ENCODE measurements at regions not wholly inside any gene's neighbourhood (a gene's known extent, or its start where the extent isn't known, plus 50 kb on each side); places are given as distances from the start of the nearest gene placed in this dataset.

DNA sequence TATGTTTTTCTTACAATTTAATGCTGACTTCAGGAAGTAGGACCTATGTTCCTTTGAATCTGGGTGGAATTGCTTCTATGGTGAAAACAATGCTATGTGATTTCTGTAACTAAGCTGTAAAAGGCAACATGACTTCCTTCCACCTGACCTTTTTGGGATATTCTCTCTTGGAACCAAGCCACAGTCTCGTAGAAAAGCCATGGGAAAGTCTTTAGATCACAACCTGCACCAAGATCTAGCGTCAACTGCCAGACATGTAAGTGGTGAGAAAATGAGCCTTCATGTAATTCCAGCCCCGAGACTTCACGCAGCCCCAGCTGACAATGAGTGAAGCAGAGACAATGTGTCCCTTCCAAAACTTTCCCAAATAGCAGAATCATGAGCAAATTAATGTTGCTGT lies 297.0 kb upstream of the DCAF8L1 start:
- TF ChIP-seq POLR2A (IDR thresholded peaks at IDR 0.05) (no peak), POLR2AphosphoS5 (IDR thresholded peaks at IDR 0.05) (no peak), EP300 (IDR thresholded peaks at IDR 0.05) (no peak)
- TF ChIP-seq, protein P1, sequence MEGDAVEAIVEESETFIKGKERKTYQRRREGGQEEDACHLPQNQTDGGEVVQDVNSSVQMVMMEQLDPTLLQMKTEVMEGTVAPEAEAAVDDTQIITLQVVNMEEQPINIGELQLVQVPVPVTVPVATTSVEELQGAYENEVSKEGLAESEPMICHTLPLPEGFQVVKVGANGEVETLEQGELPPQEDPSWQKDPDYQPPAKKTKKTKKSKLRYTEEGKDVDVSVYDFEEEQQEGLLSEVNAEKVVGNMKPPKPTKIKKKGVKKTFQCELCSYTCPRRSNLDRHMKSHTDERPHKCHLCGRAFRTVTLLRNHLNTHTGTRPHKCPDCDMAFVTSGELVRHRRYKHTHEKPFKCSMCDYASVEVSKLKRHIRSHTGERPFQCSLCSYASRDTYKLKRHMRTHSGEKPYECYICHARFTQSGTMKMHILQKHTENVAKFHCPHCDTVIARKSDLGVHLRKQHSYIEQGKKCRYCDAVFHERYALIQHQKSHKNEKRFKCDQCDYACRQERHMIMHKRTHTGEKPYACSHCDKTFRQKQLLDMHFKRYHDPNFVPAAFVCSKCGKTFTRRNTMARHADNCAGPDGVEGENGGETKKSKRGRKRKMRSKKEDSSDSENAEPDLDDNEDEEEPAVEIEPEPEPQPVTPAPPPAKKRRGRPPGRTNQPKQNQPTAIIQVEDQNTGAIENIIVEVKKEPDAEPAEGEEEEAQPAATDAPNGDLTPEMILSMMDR (IDR thresholded peaks at IDR 0.05) = no peak
- H3K4me3 ChIP-seq = no peak overlapping the region
- H3K4me1 ChIP-seq = no peaks in the 10 kb centered on the region
- WGBS = 53% methylated on average over 4 of the region's 4 CpGs
- no peaks in the 10 kb centered on the region for H3K36me3 ChIP-seq
- H3K27me3 ChIP-seq = no peaks in the 10 kb centered on the region
- no peaks in the 10 kb centered on the region for H3K9me3 ChIP-seq
- no peak for DNase-seq (ENCODE audit: low spot score in 2 of 2)
- no peak overlapping the region for H3K27ac ChIP-seq

DNA sequence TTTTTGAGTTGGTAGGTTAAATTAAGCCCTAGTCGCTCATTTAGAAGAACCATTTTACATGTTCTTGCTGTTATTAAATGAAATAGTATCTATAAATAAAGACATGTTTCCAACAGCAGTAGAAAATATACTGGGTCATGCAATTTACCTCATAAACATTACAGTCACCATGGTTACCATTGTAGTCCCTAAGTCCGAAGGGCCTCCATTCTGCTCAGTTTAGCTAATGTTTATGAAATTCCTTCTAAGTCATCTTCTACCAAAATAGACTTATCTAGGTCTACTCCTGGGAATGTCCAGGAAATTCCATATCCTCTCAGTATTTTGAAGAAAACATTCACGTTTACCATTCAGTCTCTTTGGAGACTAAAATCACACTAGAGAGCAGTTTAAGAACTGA lies 292.5 kb upstream of the DCAF8L1 start:
- no peak for TF ChIP-seq POLR2A (IDR thresholded peaks at IDR 0.05)
- no peak for TF ChIP-seq EP300 (IDR thresholded peaks at IDR 0.05)
- TF ChIP-seq, protein P1 (IDR thresholded peaks at IDR 0.05) = no peak
- no peak for TF ChIP-seq POLR2AphosphoS5 (IDR thresholded peaks at IDR 0.05)
- DNase-seq (ENCODE audit: low spot score in 2 of 2) = no peak

DNA sequence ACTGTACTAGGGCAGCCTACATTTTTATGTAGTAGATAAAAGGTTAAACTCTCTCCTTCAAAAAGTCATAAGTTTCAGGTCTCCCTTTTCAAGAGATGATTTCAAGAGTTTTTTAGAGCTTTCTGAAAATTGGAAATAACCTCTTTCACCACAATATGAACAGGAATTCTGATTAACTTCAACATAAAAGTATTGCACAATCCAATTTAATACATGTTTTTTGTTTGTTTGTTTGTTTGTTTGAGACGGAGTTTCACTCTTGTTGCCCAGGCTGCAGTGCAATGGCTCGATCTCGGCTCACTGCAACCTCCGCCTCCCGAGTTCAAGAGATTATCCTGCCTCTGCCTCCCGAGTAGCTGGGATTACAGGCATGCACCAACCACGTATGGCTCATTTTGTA lies 265.4 kb upstream of the DCAF8L1 start:
- no peak for TF ChIP-seq EP300 (IDR thresholded peaks at IDR 0.05)
- TF ChIP-seq, protein P1 (IDR thresholded peaks at IDR 0.05) = no peak
- no peak for TF ChIP-seq POLR2AphosphoS5 (IDR thresholded peaks at IDR 0.05)
- TF ChIP-seq POLR2A (IDR thresholded peaks at IDR 0.05) = no peak
- H3K27me3 ChIP-seq = no peaks in the 10 kb centered on the region
- no peak overlapping the region for H3K4me3 ChIP-seq
- H3K36me3 ChIP-seq = no peaks in the 10 kb centered on the region
- no peaks in the 10 kb centered on the region for H3K4me1 ChIP-seq
- no peak overlapping the region for H3K27ac ChIP-seq
- WGBS = 80% methylated on average over 7 of the region's 7 CpGs
- DNase-seq (ENCODE audit: low spot score in 2 of 2) = no peak
- no peaks in the 10 kb centered on the region for H3K9me3 ChIP-seq

More for the DNA sequence above, 292.5 kb upstream of the DCAF8L1 start:
- H3K36me3 ChIP-seq = no peaks in the 10 kb centered on the region
- H3K27ac ChIP-seq = no peak overlapping the region
- H3K4me3 ChIP-seq = no peak overlapping the region
- H3K27me3 ChIP-seq = no peaks in the 10 kb centered on the region
- no peaks in the 10 kb centered on the region for H3K9me3 ChIP-seq
- no peaks in the 10 kb centered on the region for H3K4me1 ChIP-seq
- WGBS = 58% methylated on average over 3 of the region's 3 CpGs

DNA sequence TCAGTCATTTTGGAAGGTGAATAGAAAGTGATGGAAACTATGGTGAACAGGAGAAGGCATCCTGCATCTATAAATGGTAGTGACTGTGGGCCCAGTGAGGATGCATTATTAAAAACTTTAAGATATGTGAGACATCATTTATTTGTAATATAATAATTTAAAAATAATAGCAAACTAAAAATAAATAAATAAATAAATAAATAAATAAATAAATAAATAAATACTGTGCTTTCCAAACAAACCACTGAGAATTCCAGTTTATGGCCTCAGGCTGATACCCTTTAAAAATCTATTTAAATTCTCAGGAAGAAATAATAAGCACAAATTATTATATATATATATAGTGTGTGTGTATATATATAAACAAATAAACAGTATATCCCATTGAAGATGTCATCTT lies 248.0 kb upstream of the DCAF8L1 start:
- Histone ChIP-seq H3K9me3 (no peaks in the 10 kb centered on the region), H3K27ac (no peak overlapping the region), H3K4me1 (no peaks in the 10 kb centered on the region), H3K27me3 (no peaks in the 10 kb centered on the region), H3K36me3 (no peaks in the 10 kb centered on the region), H3K4me3 (no peak overlapping the region)
- DNase-seq (ENCODE audit: low spot score in 2 of 2) = no peak
- TF ChIP-seq, protein P1 (IDR thresholded peaks at IDR 0.05) = no peak
- TF ChIP-seq POLR2AphosphoS5 (IDR thresholded peaks at IDR 0.05) (no peak), EP300 (IDR thresholded peaks at IDR 0.05) (no peak), POLR2A (IDR thresholded peaks at IDR 0.05) (no peak)

DNA sequence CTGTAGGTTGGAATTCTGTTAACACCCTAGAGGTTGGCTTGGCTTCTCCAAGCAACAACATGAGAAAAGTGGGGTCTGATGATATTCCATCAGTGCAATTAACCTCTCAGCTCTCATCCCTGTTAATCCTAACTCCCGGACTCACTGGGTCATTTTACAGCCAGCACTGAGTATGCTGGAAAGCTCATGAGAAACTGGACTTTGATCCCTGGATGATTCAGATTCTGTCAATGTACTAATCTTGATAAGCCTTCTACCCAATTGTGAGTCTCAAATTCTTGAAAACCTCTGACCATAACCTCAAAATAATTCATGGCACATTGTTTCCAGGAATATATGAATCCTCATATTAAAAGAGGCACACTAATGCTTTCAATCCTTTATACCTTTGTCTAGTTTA lies 244.3 kb upstream of the DCAF8L1 start:
- no peak overlapping the region for H3K27ac ChIP-seq
- no peaks in the 10 kb centered on the region for H3K4me1 ChIP-seq
- no peak overlapping the region for H3K4me3 ChIP-seq
- H3K36me3 ChIP-seq = no peaks in the 10 kb centered on the region
- WGBS = 63% methylated on average over 1 of the region's 1 CpG
- no peaks in the 10 kb centered on the region for H3K9me3 ChIP-seq
- TF ChIP-seq POLR2AphosphoS5 (IDR thresholded peaks at IDR 0.05) (no peak), EP300 (IDR thresholded peaks at IDR 0.05) (no peak), POLR2A (IDR thresholded peaks at IDR 0.05) (no peak)
- TF ChIP-seq, protein P1 (IDR thresholded peaks at IDR 0.05) = no peak
- H3K27me3 ChIP-seq = no peaks in the 10 kb centered on the region
- DNase-seq (ENCODE audit: low spot score in 2 of 2) = no peak

Data from suprapubic skin (tissue), 4 donors.